HL-60 (cell line): ENCODE measurements at regions not wholly inside any gene's neighbourhood (a gene's known extent, or its start where the extent isn't known, plus 50 kb on each side); places are given as distances from the start of the nearest gene placed in this dataset.

Experiments used
- DNase-seq, 2 experiments: peaks; one replicate each; pipeline ENCODE4 v3.0.0-alpha.2; 2010 to 2020; ENCODE audit warnings: low read depth in 1 of 2, low spot score in 1 of 2
- H3K27ac ChIP-seq: fragments of 250-450 bp; sonication (Bioruptor Pico); replicated peaks from 2 replicates; pipeline ENCODE4 v1.5.1; 2020; ENCODE audit warnings: mild to moderate bottlenecking, moderate library complexity
- H3K27me3 ChIP-seq: fragments of 250-450 bp; sonication (Bioruptor Pico); 2 replicates; pipeline ENCODE4 v1.5.1; 2021; ENCODE audit warnings: mild to moderate bottlenecking, moderate library complexity; ENCODE audit not compliant: insufficient read depth, poor library complexity, severe bottlenecking
- H3K4me3 ChIP-seq: replicated peaks from 2 replicates; pipeline ENCODE4 v1.5.1; 2011; ENCODE audit warnings: mild to moderate bottlenecking, control low read depth, low read length; ENCODE audit not compliant: insufficient read depth
- GABPA ChIP-seq: IDR thresholded peaks from 2 replicates; pipeline ENCODE4 v1.6.1; 2012; ENCODE audit warnings: low read depth
- POLR2AphosphoS5 ChIP-seq: IDR thresholded peaks from 2 replicates; pipeline ENCODE4 v1.6.1; 2012; ENCODE audit warnings: low read depth
- SPI1 ChIP-seq: IDR thresholded peaks from 2 replicates; pipeline ENCODE4 v1.6.1; 2012; ENCODE audit warnings: low read depth, mild to moderate bottlenecking, borderline replicate concordance
- TF ChIP-seq, protein P1 (sequence below): IDR thresholded peaks from 2 replicates; pipeline ENCODE4 v1.6.1; 2012; ENCODE audit warnings: low read depth; ENCODE audit not compliant: insufficient replicate concordance
- TF ChIP-seq, protein P2 (sequence below): IDR thresholded peaks from one replicate; pipeline ENCODE4 v1.5.1; 2011; ENCODE audit warnings: low read length, control low read depth, inconsistent platforms; ENCODE audit not compliant: insufficient read depth

DNA sequence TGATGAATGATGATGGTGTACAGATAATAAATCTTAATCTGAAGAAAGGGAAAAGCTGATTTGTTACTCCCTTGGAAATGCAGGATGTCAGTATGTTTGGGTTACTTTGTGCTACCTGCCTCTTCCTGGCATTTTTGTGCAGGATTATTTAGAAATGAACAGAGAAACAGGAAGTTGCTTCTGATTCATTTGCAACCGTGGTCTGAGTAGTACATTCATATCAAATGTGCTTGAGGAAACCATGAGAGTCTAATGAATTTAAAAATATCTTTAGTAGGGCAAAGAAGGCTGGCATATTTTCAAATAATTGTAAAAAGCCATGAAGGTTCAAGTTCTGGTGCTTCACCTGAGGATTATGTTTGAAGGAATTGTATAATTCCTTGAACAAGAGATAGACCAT is 391.6 kb downstream of the TMEM161B start:
- TF ChIP-seq SPI1 (no peak), GABPA (no peak), POLR2AphosphoS5 (no peak)
- TF ChIP-seq, protein P1, sequence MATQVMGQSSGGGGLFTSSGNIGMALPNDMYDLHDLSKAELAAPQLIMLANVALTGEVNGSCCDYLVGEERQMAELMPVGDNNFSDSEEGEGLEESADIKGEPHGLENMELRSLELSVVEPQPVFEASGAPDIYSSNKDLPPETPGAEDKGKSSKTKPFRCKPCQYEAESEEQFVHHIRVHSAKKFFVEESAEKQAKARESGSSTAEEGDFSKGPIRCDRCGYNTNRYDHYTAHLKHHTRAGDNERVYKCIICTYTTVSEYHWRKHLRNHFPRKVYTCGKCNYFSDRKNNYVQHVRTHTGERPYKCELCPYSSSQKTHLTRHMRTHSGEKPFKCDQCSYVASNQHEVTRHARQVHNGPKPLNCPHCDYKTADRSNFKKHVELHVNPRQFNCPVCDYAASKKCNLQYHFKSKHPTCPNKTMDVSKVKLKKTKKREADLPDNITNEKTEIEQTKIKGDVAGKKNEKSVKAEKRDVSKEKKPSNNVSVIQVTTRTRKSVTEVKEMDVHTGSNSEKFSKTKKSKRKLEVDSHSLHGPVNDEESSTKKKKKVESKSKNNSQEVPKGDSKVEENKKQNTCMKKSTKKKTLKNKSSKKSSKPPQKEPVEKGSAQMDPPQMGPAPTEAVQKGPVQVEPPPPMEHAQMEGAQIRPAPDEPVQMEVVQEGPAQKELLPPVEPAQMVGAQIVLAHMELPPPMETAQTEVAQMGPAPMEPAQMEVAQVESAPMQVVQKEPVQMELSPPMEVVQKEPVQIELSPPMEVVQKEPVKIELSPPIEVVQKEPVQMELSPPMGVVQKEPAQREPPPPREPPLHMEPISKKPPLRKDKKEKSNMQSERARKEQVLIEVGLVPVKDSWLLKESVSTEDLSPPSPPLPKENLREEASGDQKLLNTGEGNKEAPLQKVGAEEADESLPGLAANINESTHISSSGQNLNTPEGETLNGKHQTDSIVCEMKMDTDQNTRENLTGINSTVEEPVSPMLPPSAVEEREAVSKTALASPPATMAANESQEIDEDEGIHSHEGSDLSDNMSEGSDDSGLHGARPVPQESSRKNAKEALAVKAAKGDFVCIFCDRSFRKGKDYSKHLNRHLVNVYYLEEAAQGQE: no peak
- TF ChIP-seq, protein P2, sequence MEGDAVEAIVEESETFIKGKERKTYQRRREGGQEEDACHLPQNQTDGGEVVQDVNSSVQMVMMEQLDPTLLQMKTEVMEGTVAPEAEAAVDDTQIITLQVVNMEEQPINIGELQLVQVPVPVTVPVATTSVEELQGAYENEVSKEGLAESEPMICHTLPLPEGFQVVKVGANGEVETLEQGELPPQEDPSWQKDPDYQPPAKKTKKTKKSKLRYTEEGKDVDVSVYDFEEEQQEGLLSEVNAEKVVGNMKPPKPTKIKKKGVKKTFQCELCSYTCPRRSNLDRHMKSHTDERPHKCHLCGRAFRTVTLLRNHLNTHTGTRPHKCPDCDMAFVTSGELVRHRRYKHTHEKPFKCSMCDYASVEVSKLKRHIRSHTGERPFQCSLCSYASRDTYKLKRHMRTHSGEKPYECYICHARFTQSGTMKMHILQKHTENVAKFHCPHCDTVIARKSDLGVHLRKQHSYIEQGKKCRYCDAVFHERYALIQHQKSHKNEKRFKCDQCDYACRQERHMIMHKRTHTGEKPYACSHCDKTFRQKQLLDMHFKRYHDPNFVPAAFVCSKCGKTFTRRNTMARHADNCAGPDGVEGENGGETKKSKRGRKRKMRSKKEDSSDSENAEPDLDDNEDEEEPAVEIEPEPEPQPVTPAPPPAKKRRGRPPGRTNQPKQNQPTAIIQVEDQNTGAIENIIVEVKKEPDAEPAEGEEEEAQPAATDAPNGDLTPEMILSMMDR: no peak
- H3K27ac ChIP-seq: no peak overlapping the region
- H3K4me3 ChIP-seq: no peak overlapping the region
- no peak for DNase-seq
- H3K27me3 ChIP-seq: no peaks in the 10 kb centered on the region

DNA sequence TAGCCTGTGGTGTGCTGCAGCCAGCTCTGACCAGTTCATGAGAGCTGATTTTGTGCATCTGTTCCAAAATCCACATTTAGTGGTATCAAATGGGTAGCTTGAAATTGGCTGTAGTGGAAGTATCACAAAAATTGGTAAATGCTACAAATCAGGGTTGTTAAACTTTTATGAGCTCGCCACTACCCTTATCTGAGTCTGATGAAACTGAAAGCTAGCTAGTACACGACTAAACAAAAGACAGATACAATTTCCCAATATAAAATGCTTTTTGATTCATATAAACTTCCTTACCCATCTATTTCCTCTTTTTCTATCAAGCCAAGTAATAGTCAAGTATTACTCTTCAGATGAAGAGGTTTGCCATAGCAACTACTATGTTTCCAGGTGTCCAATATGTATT is 392.0 kb downstream of the TMEM161B start:
- DNase-seq: no peak
- Histone ChIP-seq H3K4me3 (no peak overlapping the region), H3K27me3 (no peaks in the 10 kb centered on the region), H3K27ac (no peak overlapping the region)
- TF ChIP-seq, protein P1: no peak
- TF ChIP-seq GABPA (no peak), SPI1 (no peak), POLR2AphosphoS5 (no peak)
- TF ChIP-seq, protein P2: no peak

DNA sequence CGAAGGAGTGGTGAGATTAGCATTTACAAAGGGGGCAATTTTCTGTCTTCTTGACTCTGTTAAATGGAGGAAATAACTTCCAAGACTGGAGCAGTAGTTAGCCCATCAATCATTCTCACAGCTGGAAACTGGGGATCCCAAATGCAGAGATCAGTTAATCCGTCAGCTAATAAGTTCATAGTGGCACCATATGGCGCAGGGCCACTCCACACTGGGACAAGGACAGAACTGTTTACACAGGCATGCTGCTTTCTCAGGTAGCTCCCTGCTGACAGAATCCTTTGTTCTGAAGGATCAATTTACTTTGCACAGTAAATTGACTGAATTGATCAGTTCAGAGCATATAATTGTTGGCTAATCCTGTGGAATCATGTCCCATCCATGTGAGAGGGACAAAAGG is 395.7 kb downstream of the TMEM161B start:
- no peak overlapping the region for H3K4me3 ChIP-seq
- TF ChIP-seq POLR2AphosphoS5 (no peak), SPI1 (no peak), GABPA (no peak)
- TF ChIP-seq, protein P1: no peak
- TF ChIP-seq, protein P2: no peak
- DNase-seq: no peak
- no peaks in the 10 kb centered on the region for H3K27me3 ChIP-seq
- H3K27ac ChIP-seq: no peak overlapping the region
